ENCODE measurements at regions not wholly inside any gene's neighbourhood (a gene's known extent, or its start where the extent isn't known, plus 50 kb on each side); places are given as distances from the start of the nearest gene placed in this dataset.

- Histone ChIP-seq H3K27ac (no peak overlapping the region), H3K27me3 (no peaks in the 10 kb centered on the region), H3K9me3 (no peaks in the 10 kb centered on the region), H3K4me3 (no peak overlapping the region), H3K36me3 (no peaks in the 10 kb centered on the region), H3K4me1 (no peaks in the 10 kb centered on the region)
- no peak for ATAC-seq
- no peak for TF ChIP-seq EP300 (IDR thresholded peaks at IDR 0.05)
- no peak for TF ChIP-seq POLR2AphosphoS5 (IDR thresholded peaks at IDR 0.05)
- no peak for TF ChIP-seq CTCF (IDR thresholded peaks at IDR 0.05)
- no peak for TF ChIP-seq POLR2A (IDR thresholded peaks at IDR 0.05)
- WGBS, 2 donors (ENCODE audit: low coverage in 1 of 2): 48 to 51% methylated on average over 2 of the region's 2 CpGs
These were observed 72.4 kb upstream of the SP4 start for GRCh38 chr7:21355406-21355874.

DNA sequence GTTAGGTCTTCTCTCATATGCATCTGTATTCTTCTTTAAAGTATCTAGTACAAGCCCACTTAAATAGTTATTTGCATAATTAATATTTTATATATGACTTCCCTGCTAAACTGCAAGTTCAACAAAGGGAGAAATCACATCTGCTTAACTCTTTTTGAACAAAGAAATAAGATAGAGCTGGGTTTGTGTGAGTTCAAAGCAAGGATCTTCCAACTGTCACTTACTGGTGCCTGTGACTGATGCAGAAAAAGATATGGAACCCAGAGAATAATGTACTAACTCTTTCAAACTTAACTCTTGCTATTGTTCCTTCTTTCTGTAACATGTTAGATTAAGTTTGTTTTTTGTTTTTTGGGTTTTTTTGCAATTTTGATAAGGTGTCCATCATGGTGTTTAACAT is 71.3 kb upstream of the SP4 start:
- Histone ChIP-seq H3K27ac (no peak overlapping the region), H3K27me3 (no peaks in the 10 kb centered on the region), H3K4me1 (no peaks in the 10 kb centered on the region), H3K9me3 (no peaks in the 10 kb centered on the region), H3K4me3 (no peak overlapping the region), H3K36me3 (no peaks in the 10 kb centered on the region)
- no peak for TF ChIP-seq CTCF (IDR thresholded peaks at IDR 0.05)
- TF ChIP-seq POLR2AphosphoS5 (IDR thresholded peaks at IDR 0.05): no peak
- TF ChIP-seq EP300 (IDR thresholded peaks at IDR 0.05): no peak
- no peak for TF ChIP-seq POLR2A (IDR thresholded peaks at IDR 0.05)
- no peak for ATAC-seq

DNA sequence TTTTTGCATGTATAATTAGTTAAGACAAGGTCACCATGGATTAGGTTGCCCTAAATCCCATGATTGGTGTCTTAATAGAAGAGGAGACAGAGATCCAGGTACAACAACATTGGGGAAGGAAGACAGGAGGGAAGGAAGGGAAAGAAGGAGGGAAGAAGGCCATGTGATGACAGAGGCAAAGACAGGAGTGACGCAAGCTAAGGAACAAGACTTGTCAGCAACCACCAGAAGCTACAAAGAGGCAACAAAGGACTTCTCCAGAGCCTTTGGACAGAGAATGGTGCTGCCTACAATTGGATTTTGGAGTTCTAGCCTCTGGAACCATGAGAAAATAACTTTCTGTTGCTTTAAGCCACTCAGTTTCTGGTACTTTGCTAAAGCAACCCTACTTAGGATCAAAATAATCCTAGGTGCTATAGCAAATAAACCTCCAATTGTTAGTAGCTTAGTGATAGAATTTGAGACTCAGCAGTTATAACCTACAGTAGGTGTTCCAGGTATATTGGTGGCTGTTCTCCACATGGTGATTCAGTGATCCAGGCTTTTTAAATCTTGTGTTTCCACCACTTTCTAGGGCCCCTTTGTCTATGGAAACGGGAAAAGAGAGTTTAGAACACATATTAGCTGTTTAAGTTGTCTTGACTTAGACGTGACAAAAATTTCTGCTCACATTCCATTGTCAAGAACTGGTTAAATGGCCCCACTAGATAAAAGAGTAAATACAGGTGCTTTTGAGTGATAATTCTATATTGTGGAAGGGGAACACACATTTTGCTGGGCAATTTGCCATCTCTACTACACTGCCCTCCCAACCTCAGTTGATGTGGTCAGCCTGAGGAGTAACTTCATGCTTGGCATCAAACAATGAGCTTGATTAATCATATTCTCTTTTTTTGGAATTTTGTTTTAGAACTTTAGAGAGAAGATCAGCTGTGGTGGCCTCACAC is 70.5 kb upstream of the SP4 start:
- H3K9me3 ChIP-seq: no peaks in the 10 kb centered on the region
- no peaks in the 10 kb centered on the region for H3K27me3 ChIP-seq
- no peak overlapping the region for H3K27ac ChIP-seq
- no peaks in the 10 kb centered on the region for H3K4me1 ChIP-seq
- no peaks in the 10 kb centered on the region for H3K36me3 ChIP-seq
- H3K4me3 ChIP-seq: no peak overlapping the region
- TF ChIP-seq POLR2AphosphoS5 (IDR thresholded peaks at IDR 0.05) (no peak), EP300 (IDR thresholded peaks at IDR 0.05) (no peak), POLR2A (IDR thresholded peaks at IDR 0.05) (no peak), CTCF (IDR thresholded peaks at IDR 0.05) (no peak)
- ATAC-seq: no peak
- WGBS, 2 donors (ENCODE audit: low coverage in 1 of 2): 63% methylated on average over 2 to 3 of the region's 3 CpGs

- TF ChIP-seq CTCF (IDR thresholded peaks at IDR 0.05) (no peak), EP300 (IDR thresholded peaks at IDR 0.05) (no peak), POLR2AphosphoS5 (IDR thresholded peaks at IDR 0.05) (no peak), POLR2A (IDR thresholded peaks at IDR 0.05) (no peak)
- no peak for ATAC-seq
These were observed 69.2 kb upstream of the SP4 start for GRCh38 chr7:21358648-21359047.

DNA sequence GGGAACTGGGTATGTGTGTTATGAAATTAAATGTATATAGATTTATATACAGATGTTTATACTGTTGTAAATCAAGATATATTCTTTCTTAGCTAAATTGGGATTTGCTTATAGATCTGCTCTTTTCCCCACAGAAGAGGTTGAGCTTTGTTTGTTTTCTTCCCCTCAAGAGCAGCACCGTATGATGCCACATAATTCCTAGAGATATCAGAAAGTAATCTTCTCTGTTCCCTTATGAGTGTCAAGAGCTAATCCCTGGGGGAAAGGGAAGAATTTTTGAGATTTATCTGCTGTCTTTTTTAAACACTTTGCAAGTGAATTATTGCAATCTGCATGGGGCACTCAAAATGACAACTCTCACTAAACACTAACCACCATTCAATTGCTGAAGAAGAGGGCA is 68.7 kb upstream of the SP4 start:
- Histone ChIP-seq H3K36me3 (no peaks in the 10 kb centered on the region), H3K4me1 (no peaks in the 10 kb centered on the region), H3K27ac (no peak overlapping the region), H3K9me3 (peaks cover 0 to 1% (median 0%) of the 10 kb centered on the region in 3 donors), H3K4me3 (no peak overlapping the region), H3K27me3 (no peaks in the 10 kb centered on the region)
- no peak for TF ChIP-seq EP300 (IDR thresholded peaks at IDR 0.05)
- no peak for TF ChIP-seq CTCF (IDR thresholded peaks at IDR 0.05)
- no peak for TF ChIP-seq POLR2A (IDR thresholded peaks at IDR 0.05)
- no peak for TF ChIP-seq POLR2AphosphoS5 (IDR thresholded peaks at IDR 0.05)
- ATAC-seq: no peak
- 60 to 62% methylated on average over 1 of the region's 1 CpG for WGBS, 2 donors (ENCODE audit: low coverage in 1 of 2)

More at GRCh38 chr7:21358648-21359047, 69.2 kb upstream of the SP4 start:
- Histone ChIP-seq H3K9me3 (no peaks in the 10 kb centered on the region), H3K4me3 (no peak overlapping the region), H3K36me3 (no peaks in the 10 kb centered on the region), H3K4me1 (no peaks in the 10 kb centered on the region), H3K27ac (no peak overlapping the region), H3K27me3 (no peaks in the 10 kb centered on the region)
- 30 to 63% methylated on average over 2 to 5 of the region's 5 CpGs for WGBS, 2 donors (ENCODE audit: low coverage in 1 of 2)

Measured in gastroesophageal sphincter (tissue), 4 donors.